IMR-90 (cell line): ENCODE measurements at regions not wholly inside any gene's neighbourhood (a gene's known extent, or its start where the extent isn't known, plus 50 kb on each side); places are given as distances from the start of the nearest gene placed in this dataset.

Experiments used
- ATAC-seq: fragments of 200-7000 bp; cut with Tn5 transposase; 2 replicates; pipeline ENCODE4 v1.9.1; 2020; ENCODE audit warnings: low read depth, mild to moderate bottlenecking, moderate library complexity
- BruUV-seq: library from RNA; stranded (reverse); fragments of 400-500 nt; replicated peaks from 2 replicates; lab custom pipeline; 2021; lab: Mats Ljungman, UMichigan
- CTCF ChIA-PET: fragments of 300-600 bp; formaldehyde crosslinking; extraction: SDS; loops from one replicate; lab custom pipeline; 2021; ENCODE audit warnings: antibody characterized with exemption; lab: Yijun Ruan, JAX
- POLR2A ChIA-PET: fragments of 300-600 bp; sonication (Branson Sonifier 250); formaldehyde crosslinking; loops from one replicate; lab custom pipeline; 2022; ENCODE audit warnings: antibody characterized with exemption; ENCODE audit not compliant: unreplicated experiment; lab: Charles Lee
- DNase-seq: peaks from one replicate; pipeline ENCODE4 v3.0.0; 2013
- H2AFZ ChIP-seq: replicated peaks from 2 replicates; pipeline ENCODE3; 2013; ENCODE audit warnings: low read length, mild to moderate bottlenecking; ENCODE audit not compliant: poor library complexity
- H2AK5ac ChIP-seq: 2 replicates; pipeline ENCODE4 v1.6.1; 2013; ENCODE audit warnings: low read depth, low read length, inconsistent platforms
- H2AK9ac ChIP-seq: replicated peaks from 2 replicates; pipeline ENCODE3; 2013; ENCODE audit warnings: mild to moderate bottlenecking, low read depth, low read length, moderate library complexity; ENCODE audit not compliant: poor library complexity
- H2BK120ac ChIP-seq: 2 replicates; pipeline ENCODE4 v1.6.1; 2013; ENCODE audit warnings: low read depth, low read length, inconsistent platforms
- H2BK15ac ChIP-seq: 3 replicates; pipeline ENCODE4 v1.6.1; 2013; ENCODE audit warnings: low read depth, low read length, inconsistent platforms
- H2BK20ac ChIP-seq: 2 replicates; pipeline ENCODE4 v1.6.1; 2013; ENCODE audit warnings: low read depth, mild to moderate bottlenecking, inconsistent platforms, low read length, moderate library complexity
- H2BK5ac ChIP-seq: 2 replicates; pipeline ENCODE4 v1.6.1; 2013; ENCODE audit warnings: mild to moderate bottlenecking, low read depth, low read length, inconsistent platforms; ENCODE audit not compliant: poor library complexity, severe bottlenecking
- H3K14ac ChIP-seq: replicated peaks from 2 replicates; pipeline ENCODE4 v1.6.1; 2013; ENCODE audit warnings: low read depth, low read length, inconsistent platforms
- H3K18ac ChIP-seq: 2 replicates; pipeline ENCODE4 v1.6.1; 2013; ENCODE audit warnings: low read depth, low read length, control low read depth
- H3K23ac ChIP-seq: 2 replicates; pipeline ENCODE4 v1.6.1; 2013; ENCODE audit warnings: low read depth, low read length, inconsistent platforms
- H3K27ac ChIP-seq: 2 replicates; pipeline ENCODE4 v1.5.1; 2013; ENCODE audit warnings: mild to moderate bottlenecking, control low read depth, low read length; ENCODE audit not compliant: insufficient read depth
- H3K27me3 ChIP-seq: 2 replicates; pipeline ENCODE4 v1.6.1; 2013; ENCODE audit warnings: low read length; ENCODE audit not compliant: control insufficient read depth, insufficient read depth
- H3K36me3 ChIP-seq: 2 replicates; pipeline ENCODE4 v1.6.1; 2013; ENCODE audit warnings: low read length, mixed read lengths; ENCODE audit not compliant: control insufficient read depth, insufficient read depth
- H3K4ac ChIP-seq: 2 replicates; pipeline ENCODE4 v1.6.1; 2013; ENCODE audit warnings: low read depth, low read length, inconsistent platforms
- H3K4me1 ChIP-seq: 2 replicates; pipeline ENCODE4 v1.6.1; 2013; ENCODE audit warnings: low read length, mixed read lengths; ENCODE audit not compliant: control insufficient read depth, insufficient read depth
- H3K4me2 ChIP-seq: 2 replicates; pipeline ENCODE4 v1.6.1; 2013; ENCODE audit warnings: low read depth, mild to moderate bottlenecking, control low read depth, low read length, moderate library complexity
- H3K4me3 ChIP-seq: 2 replicates; pipeline ENCODE4 v1.5.1; 2013; ENCODE audit warnings: low read depth, mild to moderate bottlenecking, control low read depth, low read length, moderate library complexity; ENCODE audit not compliant: insufficient read depth
- H3K56ac ChIP-seq: 2 replicates; pipeline ENCODE4 v1.6.1; 2013; ENCODE audit warnings: low read length, inconsistent platforms; ENCODE audit not compliant: insufficient read depth; ENCODE audit errors: extremely low read depth
- H3K79me1 ChIP-seq, 2 experiments: 2 replicates each; pipeline ENCODE4 v1.6.1; 2013; ENCODE audit warnings: low read length in 2 of 2, inconsistent platforms in 1 of 2, low read depth in 1 of 2
- H3K9ac ChIP-seq: 2 replicates; pipeline ENCODE4 v1.6.1; 2013; ENCODE audit warnings: low read depth, low read length, control low read depth
- H3K9me1 ChIP-seq: 2 replicates; pipeline ENCODE4 v1.6.1; 2013; ENCODE audit warnings: low read length, inconsistent platforms; ENCODE audit not compliant: insufficient read depth
- H3K9me3 ChIP-seq: 2 replicates; pipeline ENCODE4 v1.6.1; 2013; ENCODE audit warnings: low read length; ENCODE audit not compliant: control insufficient read depth, insufficient read depth
- H4K20me1 ChIP-seq: 2 replicates; pipeline ENCODE4 v1.6.1; 2013; ENCODE audit warnings: low read length, inconsistent platforms; ENCODE audit not compliant: insufficient read depth
- H4K5ac ChIP-seq: 2 replicates; pipeline ENCODE4 v1.6.1; 2013; ENCODE audit warnings: mild to moderate bottlenecking, low read depth, low read length, control low read depth
- H4K8ac ChIP-seq, 2 experiments: 2 replicates each; pipeline ENCODE4 v1.6.1; 2013; ENCODE audit warnings: low read depth in 2 of 2, low read length in 2 of 2, control low read depth in 1 of 2, inconsistent platforms in 1 of 2
- H4K91ac ChIP-seq: 2 replicates; pipeline ENCODE4 v1.6.1; 2013; ENCODE audit warnings: low read depth, low read length, inconsistent platforms; ENCODE audit not compliant: insufficient read depth
- BHLHE40 ChIP-seq: fragments of 150-350 bp; IDR thresholded peaks from 2 replicates; pipeline ENCODE4 v1.6.1; 2016; ENCODE audit warnings: mild to moderate bottlenecking, low read depth, low read length
- CEBPB ChIP-seq: IDR thresholded peaks from 2 replicates; pipeline ENCODE4 v1.6.1; 2012; ENCODE audit warnings: low read depth, low read length, improper control_type of control experiment
- CHD1 ChIP-seq: IDR thresholded peaks from 2 replicates; pipeline ENCODE4 v1.6.1; 2012; ENCODE audit warnings: low read depth, low read length, improper control_type of control experiment
- FOS ChIP-seq: fragments of 150-350 bp; IDR thresholded peaks from 2 replicates; pipeline ENCODE4 v1.6.1; 2016; ENCODE audit warnings: low read depth, low read length
- MAZ ChIP-seq: IDR thresholded peaks from 2 replicates; pipeline ENCODE4 v1.6.1; 2012; ENCODE audit warnings: low read depth, mild to moderate bottlenecking, low read length, improper control_type of control experiment, moderate library complexity, borderline replicate concordance
- MXI1 ChIP-seq: IDR thresholded peaks from 2 replicates; pipeline ENCODE4 v1.6.1; 2012; ENCODE audit warnings: low read depth, mild to moderate bottlenecking, low read length, moderate library complexity, borderline replicate concordance
- NFE2L2 ChIP-seq: fragments of 150-350 bp; IDR thresholded peaks from 2 replicates; pipeline ENCODE4 v1.6.1; 2016; ENCODE audit warnings: low read depth, mild to moderate bottlenecking, low read length
- POLR2A ChIP-seq: IDR thresholded peaks from 2 replicates; pipeline ENCODE4 v1.6.1; 2012; ENCODE audit warnings: mild to moderate bottlenecking, low read depth, low read length
- RAD21 ChIP-seq: IDR thresholded peaks from 2 replicates; pipeline ENCODE4 v1.6.1; 2012; ENCODE audit warnings: low read length, improper control_type of control experiment
- RCOR1 ChIP-seq: IDR thresholded peaks from 2 replicates; pipeline ENCODE4 v1.6.1; 2012; ENCODE audit warnings: mild to moderate bottlenecking, low read length, improper control_type of control experiment; ENCODE audit not compliant: insufficient replicate concordance
- RFX5 ChIP-seq: IDR thresholded peaks from 2 replicates; pipeline ENCODE4 v1.8.0; 2012; ENCODE audit warnings: low read depth, mild to moderate bottlenecking, low read length, moderate library complexity
- SMC3 ChIP-seq: fragments of 150-350 bp; IDR thresholded peaks from 2 replicates; pipeline ENCODE4 v1.6.1; 2016; ENCODE audit warnings: low read depth, mild to moderate bottlenecking, antibody characterized with exemption, low read length, moderate library complexity
- dilution Hi-C: fragments of 300-500 bp; cut with HindIII; formaldehyde crosslinking; loops from one replicate; pipeline ENCODE4 v1.14.3; 2018; ENCODE audit warnings: low sequenced_read_pairs; ENCODE audit not compliant: unreplicated experiment
- in situ Hi-C: fragments of 300-500 bp; cut with MboI; formaldehyde crosslinking; loops from 3 replicates; pipeline ENCODE4 v1.14.3; 2019; ENCODE audit warnings: low sequenced_read_pairs, inconsistent platforms, mixed read lengths
- intact Hi-C: fragments of 100-400 bp; cut with micrococcal nuclease; formaldehyde crosslinking; loops from 2 replicates; pipeline ENCODE4 v1.10.0; 2022
- TF ChIP-seq, protein P1 (sequence below): fragments of 150-350 bp; IDR thresholded peaks from 2 replicates; pipeline ENCODE4 v1.6.1; 2016; ENCODE audit warnings: low read depth, mild to moderate bottlenecking, low read length, moderate library complexity, borderline replicate concordance
- TF ChIP-seq, protein P2 (sequence below): conservative IDR thresholded peaks from 2 replicates; pipeline ENCODE4 v1.5.1; 2012; ENCODE audit warnings: mild to moderate bottlenecking, low read depth, low read length, improper control_type of control experiment
- TF ChIP-seq, protein P3 (sequence below): fragments of 150-350 bp; IDR thresholded peaks from 2 replicates; pipeline ENCODE4 v1.6.1; 2017; ENCODE audit warnings: mild to moderate bottlenecking, antibody characterized with exemption, low read length, low read depth

- Histone ChIP-seq H3K9me3 (no peaks in the 10 kb centered on the region), H2AFZ (no peak overlapping the region), H3K4me3 (no peak overlapping the region), H3K27me3 (no peaks in the 10 kb centered on the region; the same call in 1 of the 2 replicates), H3K18ac (no peak overlapping the region), H3K23ac (no peak overlapping the region), H4K91ac (no peak overlapping the region), H3K36me3 (no peaks in the 10 kb centered on the region), H2BK5ac (no peak overlapping the region), H3K14ac (no peak overlapping the region), H3K27ac (no peak overlapping the region), H4K5ac (no peak overlapping the region), H2AK9ac (no peak overlapping the region), H3K4ac (no peak overlapping the region), H3K4me1 (peaks cover 4% of the 10 kb centered on the region), H3K9me1 (no peaks in the 10 kb centered on the region), H3K79me1 (no peaks in the 10 kb centered on the region), H2BK20ac (no peak overlapping the region), H2AK5ac (no peak overlapping the region), H3K56ac (no peak overlapping the region), H2BK120ac (no peak overlapping the region), H3K9ac (no peak overlapping the region), H4K20me1 (no peaks in the 10 kb centered on the region), H3K4me2 (no peak overlapping the region), H2BK15ac (no peak overlapping the region), H4K8ac (no peak overlapping the region)
- dilution Hi-C loops: no loop called here
- in situ Hi-C loops: no loop called here
- ChIA-PET CTCF (interaction anchor here (0.6 kb wide), 1 partner anchor 607 kb away, joined by 3 read pairs; no protein-coding TSS in a partner anchor), POLR2A (no interaction called here)
- DNase-seq: no peak
- ATAC-seq: no peak
- TF ChIP-seq, protein P1, sequence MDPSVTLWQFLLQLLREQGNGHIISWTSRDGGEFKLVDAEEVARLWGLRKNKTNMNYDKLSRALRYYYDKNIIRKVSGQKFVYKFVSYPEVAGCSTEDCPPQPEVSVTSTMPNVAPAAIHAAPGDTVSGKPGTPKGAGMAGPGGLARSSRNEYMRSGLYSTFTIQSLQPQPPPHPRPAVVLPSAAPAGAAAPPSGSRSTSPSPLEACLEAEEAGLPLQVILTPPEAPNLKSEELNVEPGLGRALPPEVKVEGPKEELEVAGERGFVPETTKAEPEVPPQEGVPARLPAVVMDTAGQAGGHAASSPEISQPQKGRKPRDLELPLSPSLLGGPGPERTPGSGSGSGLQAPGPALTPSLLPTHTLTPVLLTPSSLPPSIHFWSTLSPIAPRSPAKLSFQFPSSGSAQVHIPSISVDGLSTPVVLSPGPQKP: no peak
- TF ChIP-seq NFE2L2: no peak
- TF ChIP-seq FOS: no peak
- TF ChIP-seq, protein P2, sequence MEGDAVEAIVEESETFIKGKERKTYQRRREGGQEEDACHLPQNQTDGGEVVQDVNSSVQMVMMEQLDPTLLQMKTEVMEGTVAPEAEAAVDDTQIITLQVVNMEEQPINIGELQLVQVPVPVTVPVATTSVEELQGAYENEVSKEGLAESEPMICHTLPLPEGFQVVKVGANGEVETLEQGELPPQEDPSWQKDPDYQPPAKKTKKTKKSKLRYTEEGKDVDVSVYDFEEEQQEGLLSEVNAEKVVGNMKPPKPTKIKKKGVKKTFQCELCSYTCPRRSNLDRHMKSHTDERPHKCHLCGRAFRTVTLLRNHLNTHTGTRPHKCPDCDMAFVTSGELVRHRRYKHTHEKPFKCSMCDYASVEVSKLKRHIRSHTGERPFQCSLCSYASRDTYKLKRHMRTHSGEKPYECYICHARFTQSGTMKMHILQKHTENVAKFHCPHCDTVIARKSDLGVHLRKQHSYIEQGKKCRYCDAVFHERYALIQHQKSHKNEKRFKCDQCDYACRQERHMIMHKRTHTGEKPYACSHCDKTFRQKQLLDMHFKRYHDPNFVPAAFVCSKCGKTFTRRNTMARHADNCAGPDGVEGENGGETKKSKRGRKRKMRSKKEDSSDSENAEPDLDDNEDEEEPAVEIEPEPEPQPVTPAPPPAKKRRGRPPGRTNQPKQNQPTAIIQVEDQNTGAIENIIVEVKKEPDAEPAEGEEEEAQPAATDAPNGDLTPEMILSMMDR: no peak
- TF ChIP-seq MXI1: no peak
- no peak for TF ChIP-seq RCOR1
- no peak for TF ChIP-seq RFX5
- no peak for TF ChIP-seq CEBPB
- TF ChIP-seq POLR2A: no peak
- TF ChIP-seq CHD1: no peak
- TF ChIP-seq MAZ: no peak
- TF ChIP-seq, protein P3, sequence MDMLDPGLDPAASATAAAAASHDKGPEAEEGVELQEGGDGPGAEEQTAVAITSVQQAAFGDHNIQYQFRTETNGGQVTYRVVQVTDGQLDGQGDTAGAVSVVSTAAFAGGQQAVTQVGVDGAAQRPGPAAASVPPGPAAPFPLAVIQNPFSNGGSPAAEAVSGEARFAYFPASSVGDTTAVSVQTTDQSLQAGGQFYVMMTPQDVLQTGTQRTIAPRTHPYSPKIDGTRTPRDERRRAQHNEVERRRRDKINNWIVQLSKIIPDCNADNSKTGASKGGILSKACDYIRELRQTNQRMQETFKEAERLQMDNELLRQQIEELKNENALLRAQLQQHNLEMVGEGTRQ: no peak
- TF ChIP-seq RAD21: no peak
- TF ChIP-seq SMC3: no peak
- no peak for TF ChIP-seq BHLHE40
- no TSS peak for BruUV-seq
- intact Hi-C loops: no loop called here
These were observed 81.2 kb upstream of the PRICKLE1 start for GRCh38 chr12:42670719-42671118.
